ENCODE measurements at regions not wholly inside any gene's neighbourhood (a gene's known extent, or its start where the extent isn't known, plus 50 kb on each side); places are given as distances from the start of the nearest gene placed in this dataset.

DNA sequence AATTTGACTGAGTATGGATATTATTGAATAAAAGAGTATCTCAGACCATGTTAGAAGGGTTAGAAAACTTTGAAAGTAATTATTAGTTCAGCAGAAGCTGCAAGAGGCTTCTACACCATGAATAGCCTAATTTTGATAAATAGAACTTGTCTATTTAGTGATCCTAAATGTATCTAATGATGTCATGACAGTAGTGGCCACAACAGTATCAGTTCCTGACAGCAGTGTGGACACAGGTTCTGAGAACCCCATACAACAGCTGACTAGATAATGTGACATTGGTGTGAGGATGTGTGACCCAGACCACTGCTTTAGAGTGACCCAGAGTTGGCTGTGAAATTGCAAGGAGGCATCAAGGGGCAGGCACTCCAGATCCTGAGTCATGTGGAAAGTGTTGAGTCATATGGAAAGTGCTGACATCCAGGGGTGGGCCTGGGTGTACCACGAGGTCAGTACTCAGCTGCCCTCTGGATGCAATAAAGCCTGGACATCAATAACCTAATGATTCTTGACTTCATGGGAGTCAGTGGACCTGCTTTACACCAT, 754.7 kb downstream of the DHX35 start:
- Histone ChIP-seq H3K36me3 (ENCODE audit: control insufficient read depth, low read length) (no peaks in the 10 kb centered on the region), H4K20me1 (ENCODE audit: control insufficient read depth, insufficient read depth, low read depth, low read length) (no peaks in the 10 kb centered on the region), H3K27me3 (ENCODE audit: control insufficient read depth, low read length) (no peaks in the 10 kb centered on the region), H3F3A (ENCODE audit: control insufficient read depth, insufficient read depth) (no peaks in the 10 kb centered on the region), H3K4me2 (ENCODE audit: low read length) (no peak overlapping the region), H3K9me3 (ENCODE audit: control insufficient read depth, insufficient read depth, low read length) (no peaks in the 10 kb centered on the region), H3K9me2 (replicated peaks; ENCODE audit: control insufficient read depth, low read length) (no peaks in the 10 kb centered on the region), H3K27ac (ENCODE audit: low read depth, low read length) (no peak overlapping the region), H3K4me1 (ENCODE audit: control insufficient read depth, low read length) (no peaks in the 10 kb centered on the region), H3K4me3 (ENCODE audit: low read length) (no peak overlapping the region), H3K79me2 (ENCODE audit: control insufficient read depth, low read length) (no peaks in the 10 kb centered on the region)
- no peak for TF ChIP-seq EZH2phosphoT487 (IDR thresholded peaks at IDR 0.05; ENCODE audit: borderline replicate concordance, low read length)
- TF ChIP-seq, protein P1, sequence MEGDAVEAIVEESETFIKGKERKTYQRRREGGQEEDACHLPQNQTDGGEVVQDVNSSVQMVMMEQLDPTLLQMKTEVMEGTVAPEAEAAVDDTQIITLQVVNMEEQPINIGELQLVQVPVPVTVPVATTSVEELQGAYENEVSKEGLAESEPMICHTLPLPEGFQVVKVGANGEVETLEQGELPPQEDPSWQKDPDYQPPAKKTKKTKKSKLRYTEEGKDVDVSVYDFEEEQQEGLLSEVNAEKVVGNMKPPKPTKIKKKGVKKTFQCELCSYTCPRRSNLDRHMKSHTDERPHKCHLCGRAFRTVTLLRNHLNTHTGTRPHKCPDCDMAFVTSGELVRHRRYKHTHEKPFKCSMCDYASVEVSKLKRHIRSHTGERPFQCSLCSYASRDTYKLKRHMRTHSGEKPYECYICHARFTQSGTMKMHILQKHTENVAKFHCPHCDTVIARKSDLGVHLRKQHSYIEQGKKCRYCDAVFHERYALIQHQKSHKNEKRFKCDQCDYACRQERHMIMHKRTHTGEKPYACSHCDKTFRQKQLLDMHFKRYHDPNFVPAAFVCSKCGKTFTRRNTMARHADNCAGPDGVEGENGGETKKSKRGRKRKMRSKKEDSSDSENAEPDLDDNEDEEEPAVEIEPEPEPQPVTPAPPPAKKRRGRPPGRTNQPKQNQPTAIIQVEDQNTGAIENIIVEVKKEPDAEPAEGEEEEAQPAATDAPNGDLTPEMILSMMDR (IDR thresholded peaks at IDR 0.05; ENCODE audit: low read depth, low read length, poor library complexity, severe bottlenecking) = no peak

- Histone ChIP-seq H3K4me2 (ENCODE audit: low read length) (no peak overlapping the region), H3K9me3 (ENCODE audit: control insufficient read depth, insufficient read depth, low read length) (no peaks in the 10 kb centered on the region), H3K36me3 (ENCODE audit: control insufficient read depth, low read length) (no peaks in the 10 kb centered on the region), H3F3A (ENCODE audit: control insufficient read depth, insufficient read depth) (no peaks in the 10 kb centered on the region), H3K9me2 (replicated peaks; ENCODE audit: control insufficient read depth, low read length) (no peaks in the 10 kb centered on the region), H4K20me1 (ENCODE audit: control insufficient read depth, insufficient read depth, low read depth, low read length) (no peaks in the 10 kb centered on the region), H3K4me1 (ENCODE audit: control insufficient read depth, low read length) (no peaks in the 10 kb centered on the region), H3K27ac (ENCODE audit: low read depth, low read length) (no peak overlapping the region), H3K79me2 (ENCODE audit: control insufficient read depth, low read length) (no peaks in the 10 kb centered on the region), H3K27me3 (ENCODE audit: control insufficient read depth, low read length) (no peaks in the 10 kb centered on the region), H3K4me3 (ENCODE audit: low read length) (no peak overlapping the region)
- no peak for TF ChIP-seq EZH2phosphoT487 (IDR thresholded peaks at IDR 0.05; ENCODE audit: borderline replicate concordance, low read length)
- TF ChIP-seq, protein P1 (IDR thresholded peaks at IDR 0.05; ENCODE audit: low read depth, low read length, poor library complexity, severe bottlenecking) = no peak
Measured at GRCh38 chr20:39713076-39713840, 751.1 kb downstream of the DHX35 start.

GRCh38 chr20:39706184-39706663, 744.1 kb downstream of the DHX35 start:
- no peaks in the 10 kb centered on the region for H3K4me1 ChIP-seq (ENCODE audit: control insufficient read depth, low read length)
- no peaks in the 10 kb centered on the region for H3K27me3 ChIP-seq (ENCODE audit: control insufficient read depth, low read length)
- H3K36me3 ChIP-seq (ENCODE audit: control insufficient read depth, low read length) = no peaks in the 10 kb centered on the region
- H3K9me3 ChIP-seq (ENCODE audit: control insufficient read depth, insufficient read depth, low read length) = no peaks in the 10 kb centered on the region
- H3F3A ChIP-seq (ENCODE audit: control insufficient read depth, insufficient read depth) = no peaks in the 10 kb centered on the region
- H3K27ac ChIP-seq (ENCODE audit: low read depth, low read length) = no peak overlapping the region
- H3K9me2 ChIP-seq (replicated peaks; ENCODE audit: control insufficient read depth, low read length) = no peaks in the 10 kb centered on the region
- no peak for TF ChIP-seq EZH2phosphoT487 (IDR thresholded peaks at IDR 0.05; ENCODE audit: borderline replicate concordance, low read length)
- TF ChIP-seq, protein P1 (IDR thresholded peaks at IDR 0.05; ENCODE audit: low read depth, low read length, poor library complexity, severe bottlenecking) = no peak
- H3K4me2 ChIP-seq (ENCODE audit: low read length) = no peak overlapping the region
- H3K4me3 ChIP-seq (ENCODE audit: low read length) = no peak overlapping the region
- no peaks in the 10 kb centered on the region for H4K20me1 ChIP-seq (ENCODE audit: control insufficient read depth, insufficient read depth, low read depth, low read length)
- H3K79me2 ChIP-seq (ENCODE audit: control insufficient read depth, low read length) = no peaks in the 10 kb centered on the region

Data from DOHH2 (cell line).